ENCODE measurements at regions not wholly inside any gene's neighbourhood (a gene's known extent, or its start where the extent isn't known, plus 50 kb on each side); places are given as distances from the start of the nearest gene placed in this dataset.

DNA sequence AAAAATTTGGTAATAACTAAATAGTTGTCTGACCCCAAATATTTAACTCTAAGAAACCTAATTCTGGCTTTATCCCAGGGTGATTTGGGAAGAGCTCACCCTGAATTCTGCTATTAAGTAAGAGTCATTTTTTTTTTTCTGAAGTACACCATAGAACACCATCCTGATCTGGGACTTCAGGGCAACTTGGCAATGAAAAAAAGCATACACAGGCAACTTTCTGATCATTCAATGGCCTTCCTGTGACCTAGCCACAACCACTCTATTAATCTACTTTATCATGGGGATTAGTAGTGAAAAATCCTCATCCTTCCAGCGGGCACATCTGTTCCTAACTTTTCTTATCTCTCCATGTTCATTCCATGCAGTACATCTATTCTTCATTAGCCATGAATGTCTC lies 333.2 kb upstream of the MAD2L1 start:
- TF ChIP-seq CTCF (conservative IDR thresholded peaks at IDR 0.05; ENCODE audit: low read depth in 2 of 2), result no peak
- TF ChIP-seq CREB1 (CRISPR knock-in tag; IDR thresholded peaks at IDR 0.05; ENCODE audit: low read depth), result no peak
- no peak for TF ChIP-seq EZH2phosphoT487 (IDR thresholded peaks at IDR 0.05; ENCODE audit: unreplicated experiment)
- TF ChIP-seq EZH2 (IDR thresholded peaks at IDR 0.05; ENCODE audit: low read depth, unreplicated experiment), result no peak
- no peak for TF ChIP-seq ZNF331 (CRISPR knock-in tag; IDR thresholded peaks at IDR 0.05; ENCODE audit: low read depth)
- TF ChIP-seq POLR2AphosphoS5 (IDR thresholded peaks at IDR 0.05; ENCODE audit: low read depth), result no peak
- TF ChIP-seq REST (IDR thresholded peaks at IDR 0.05; ENCODE audit: unreplicated experiment), result no peak
- TF ChIP-seq STAT1 (IDR thresholded peaks at IDR 0.05; ENCODE audit: unreplicated experiment), result no peak
- TF ChIP-seq JUNB (IDR thresholded peaks at IDR 0.05; ENCODE audit: unreplicated experiment), result no peak
- TF ChIP-seq ZNF114 (CRISPR knock-in tag; IDR thresholded peaks at IDR 0.05), result no peak
- TF ChIP-seq NANOG (IDR thresholded peaks at IDR 0.05; ENCODE audit: borderline replicate concordance), result no peak
